HFF-Myc (cell line): ENCODE measurements at regions not wholly inside any gene's neighbourhood (a gene's known extent, or its start where the extent isn't known, plus 50 kb on each side); places are given as distances from the start of the nearest gene placed in this dataset.

Experiments used
- DNase-seq: peaks from one replicate; pipeline ENCODE4 v3.0.0-alpha.2; 2011; ENCODE audit warnings: low read depth; ENCODE audit errors: extremely low read depth
- H3K4me3 ChIP-seq: replicated peaks from 2 replicates; pipeline ENCODE4 v1.5.1; 2011; ENCODE audit warnings: low read depth, mild to moderate bottlenecking, control low read depth, low read length
- CTCF ChIP-seq: IDR thresholded peaks from 2 replicates; pipeline ENCODE4 v1.5.1; 2012; ENCODE audit warnings: mild to moderate bottlenecking, low read depth, low read length, control low read depth; ENCODE audit errors: missing control alignments

GRCh38 chr5:54656261-54656728, 138.7 kb downstream of the SNX18 start:
- no peak overlapping the region for H3K4me3 ChIP-seq
- DNase-seq, result no peak
- TF ChIP-seq CTCF, result no peak

- H3K4me3 ChIP-seq, result no peak overlapping the region
- TF ChIP-seq CTCF, result no peak
- DNase-seq, result no peak
Observed at GRCh38 chr5:54655761-54656160, 138.2 kb downstream of the SNX18 start.

GRCh38 chr5:54655266-54655665, 137.7 kb downstream of the SNX18 start:
- TF ChIP-seq CTCF, result no peak
- H3K4me3 ChIP-seq, result no peak overlapping the region
- DNase-seq, result no peak

GRCh38 chr5:54653956-54654614, 136.5 kb downstream of the SNX18 start:
- TF ChIP-seq CTCF, result no peak
- no peak for DNase-seq
- no peak overlapping the region for H3K4me3 ChIP-seq

GRCh38 chr5:54651482-54652076, 134.0 kb downstream of the SNX18 start:
- DNase-seq, result no peak
- no peak for TF ChIP-seq CTCF
- H3K4me3 ChIP-seq, result no peak overlapping the region

GRCh38 chr5:54649041-54649504, 131.5 kb downstream of the SNX18 start:
- H3K4me3 ChIP-seq, result no peak overlapping the region
- no peak for DNase-seq
- no peak for TF ChIP-seq CTCF
